COLO829 (cell line): ENCODE measurements at regions not wholly inside any gene's neighbourhood (a gene's known extent, or its start where the extent isn't known, plus 50 kb on each side); places are given as distances from the start of the nearest gene placed in this dataset.

ENCODE experiments used
- DNase-seq: peaks from one replicate; pipeline ENCODE4 v3.0.0; 2012; ENCODE audit warnings: low spot score

- DNase-seq: no peak
Measured at GRCh38 chr9:108235609-108236008, 620.2 kb downstream of the ACTL7B start.

- DNase-seq: no peak
Measured at GRCh38 chr9:108234811-108235210, 621.0 kb downstream of the ACTL7B start.

GRCh38 chr9:108225149-108225800 lies 630.5 kb downstream of the ACTL7B start:
- DNase-seq: no peak

- DNase-seq: no peak
Measured at GRCh38 chr9:108224716-108225115, 631.1 kb downstream of the ACTL7B start.

GRCh38 chr9:108219664-108220063 lies 636.1 kb downstream of the ACTL7B start:
- DNase-seq: no peak

GRCh38 chr9:108217431-108218349 lies 638.1 kb downstream of the ACTL7B start:
- no peak for DNase-seq

- DNase-seq: no peak
Measured at GRCh38 chr9:108213511-108213910, 642.3 kb downstream of the ACTL7B start.

- DNase-seq: no peak
Measured at GRCh38 chr9:108212184-108212583, 643.6 kb downstream of the ACTL7B start.

- DNase-seq: no peak
Measured at GRCh38 chr9:108211411-108211955, 644.3 kb downstream of the ACTL7B start.

- DNase-seq: no peak
Measured at GRCh38 chr9:108209132-108209685, 646.6 kb downstream of the ACTL7B start.

GRCh38 chr9:108207561-108208165 lies 648.1 kb downstream of the ACTL7B start:
- DNase-seq: no peak

GRCh38 chr9:108205276-108205675 lies 650.5 kb downstream of the ACTL7B start:
- DNase-seq: no peak

- DNase-seq: no peak
Measured at GRCh38 chr9:108197899-108198298, 657.9 kb downstream of the ACTL7B start.

GRCh38 chr9:108197008-108197365 lies 658.8 kb downstream of the ACTL7B start:
- DNase-seq: no peak

- DNase-seq: peak; percentile 42
Measured at GRCh38 chr9:108196332-108197007, 659.3 kb downstream of the ACTL7B start.

- DNase-seq: no peak
Measured at GRCh38 chr9:108194154-108194553, 661.6 kb downstream of the ACTL7B start.

GRCh38 chr9:108193026-108193710 lies 662.6 kb downstream of the ACTL7B start:
- no peak for DNase-seq

GRCh38 chr9:108191065-108191464 lies 664.7 kb downstream of the ACTL7B start:
- peak; percentile 38 for DNase-seq

- DNase-seq: peak; percentile 29
Measured at GRCh38 chr9:108188976-108189375, 666.8 kb downstream of the ACTL7B start.

GRCh38 chr9:108188482-108188881 lies 667.3 kb downstream of the ACTL7B start:
- DNase-seq: no peak
